Transverse colon (tissue), 4 donors: ENCODE measurements at regions not wholly inside any gene's neighbourhood (a gene's known extent, or its start where the extent isn't known, plus 50 kb on each side); places are given as distances from the start of the nearest gene placed in this dataset.

Experiments
- DNase-seq: peaks from one replicate; pipeline ENCODE4 v3.0.0-alpha.2; 2019
- H3K27ac ChIP-seq, 4 donors: fragments of 200-600 bp; sonication (generic); 2 replicates each; pipeline ENCODE4 v1.5.1; 2016 to 2018; ENCODE audit warnings: inconsistent platforms in 4 of 4
- H3K27me3 ChIP-seq: fragments of 200-600 bp; sonication (generic); 2 replicates; pipeline ENCODE4 v1.5.1; 2017; ENCODE audit warnings: inconsistent platforms
- H3K36me3 ChIP-seq, 4 donors: fragments of 200-600 bp; sonication (generic); 2 replicates each; pipeline ENCODE4 v1.5.1; 2017 to 2019; ENCODE audit warnings: inconsistent platforms in 4 of 4
- H3K4me1 ChIP-seq, 4 donors: fragments of 200-600 bp; sonication (generic); 2 replicates each; pipeline ENCODE4 v1.5.1; 2017 to 2020; ENCODE audit warnings: inconsistent platforms in 4 of 4
- H3K4me3 ChIP-seq, 4 donors: fragments of 200-600 bp; sonication (generic); 1 replicate in 1 of 4; 2 replicates in 3 of 4; pipeline versions ENCODE4 v1.5.1 to v1.6.1; 2017 to 2019; ENCODE audit warnings: inconsistent platforms in 4 of 4
- H3K9me3 ChIP-seq, 2 donors: fragments of 200-600 bp; sonication (generic); 2 replicates each; pipeline ENCODE4 v1.5.1; 2017 to 2019; ENCODE audit warnings: inconsistent platforms in 2 of 2
- EP300 ChIP-seq: sonication (generic); formaldehyde crosslinking; IDR thresholded peaks from one replicate; pipeline ENCODE4 v1.6.1; 2017; ENCODE audit warnings: antibody characterized with exemption, low read depth
- POLR2A ChIP-seq: fragments of 450-650 bp; IDR thresholded peaks from one replicate; pipeline ENCODE4 v1.6.1; 2016; ENCODE audit warnings: antibody characterized with exemption, mild to moderate bottlenecking, moderate library complexity
- POLR2AphosphoS5 ChIP-seq, 3 donors: sonication (generic); formaldehyde crosslinking; IDR thresholded peaks; one replicate each; pipeline ENCODE4 v1.6.1; 2016; ENCODE audit warnings: antibody characterized with exemption in 3 of 3
- WGBS, 2 donors: methylation state at CpG; one replicate each; pipeline ENCODE4 v1.1.5; 2018; ENCODE audit warnings: low coverage in 1 of 2; 5-methylcytosine and 5-hydroxymethylcytosine counted together
- in situ Hi-C, 4 donors: fragments of 200-750 bp; cut with MboI; loops; one replicate each; pipeline versions ENCODE4 v1.15.0 to v1.15.1; 2017; ENCODE audit warnings: low sequenced_read_pairs in 3 of 4, low pct_ligation_motif_present in 1 of 4, low pct_unique_long_range_greater_than_20kb in 1 of 4
- intact Hi-C: fragments of 100-400 bp; cut with DNase I; formaldehyde crosslinking; loops from one replicate; pipeline ENCODE4 v1.15.1; 2023; ENCODE audit warnings: low total_unique reads
- TF ChIP-seq, protein P1 (sequence below), 5 experiments: fragments of 200-600 bp in 3 of 5; fragments of 450-650 bp in 2 of 5; sonication (generic) in 3 of 5; IDR thresholded peaks; 1 replicate in 2 of 5; 2 replicates in 3 of 5; pipeline ENCODE4 v1.5.1; 2016 to 2017; ENCODE audit warnings: antibody characterized with exemption in 5 of 5, inconsistent platforms in 3 of 5, mild to moderate bottlenecking in 2 of 5, moderate library complexity in 1 of 5

DNA sequence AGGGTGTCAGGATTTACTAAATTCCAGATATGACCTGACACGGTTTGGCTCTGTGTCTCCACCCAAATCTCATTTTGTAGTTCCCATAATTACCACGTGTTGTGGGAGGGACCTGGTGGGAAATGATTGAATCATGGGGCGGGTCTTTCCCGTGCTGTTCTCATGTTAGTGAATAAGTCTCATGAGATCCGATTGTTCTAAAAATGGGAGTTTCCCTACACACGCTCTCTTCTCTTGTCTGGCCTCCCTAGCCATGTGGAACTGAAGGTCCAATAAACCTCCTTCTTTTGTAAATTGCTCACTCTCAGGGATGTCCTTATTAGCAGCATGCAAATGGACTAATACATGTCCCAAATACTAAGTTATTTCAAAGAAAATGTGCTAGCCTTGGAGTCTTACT lies 121.1 kb downstream of the CENPW start:
- 52 to 58% methylated on average over 3 to 6 of the region's 6 CpGs for WGBS, 2 donors
- in situ Hi-C loops (no loop called here), intact Hi-C loops (no loop called here)
- no peak for DNase-seq
- H3K9me3 ChIP-seq: no peaks in the 10 kb centered on the region
- H3K27ac ChIP-seq: no peak overlapping the region
- TF ChIP-seq POLR2AphosphoS5 (IDR thresholded peaks at IDR 0.05): no peak
- TF ChIP-seq POLR2A: no peak
- TF ChIP-seq EP300: no peak
- TF ChIP-seq, protein P1, sequence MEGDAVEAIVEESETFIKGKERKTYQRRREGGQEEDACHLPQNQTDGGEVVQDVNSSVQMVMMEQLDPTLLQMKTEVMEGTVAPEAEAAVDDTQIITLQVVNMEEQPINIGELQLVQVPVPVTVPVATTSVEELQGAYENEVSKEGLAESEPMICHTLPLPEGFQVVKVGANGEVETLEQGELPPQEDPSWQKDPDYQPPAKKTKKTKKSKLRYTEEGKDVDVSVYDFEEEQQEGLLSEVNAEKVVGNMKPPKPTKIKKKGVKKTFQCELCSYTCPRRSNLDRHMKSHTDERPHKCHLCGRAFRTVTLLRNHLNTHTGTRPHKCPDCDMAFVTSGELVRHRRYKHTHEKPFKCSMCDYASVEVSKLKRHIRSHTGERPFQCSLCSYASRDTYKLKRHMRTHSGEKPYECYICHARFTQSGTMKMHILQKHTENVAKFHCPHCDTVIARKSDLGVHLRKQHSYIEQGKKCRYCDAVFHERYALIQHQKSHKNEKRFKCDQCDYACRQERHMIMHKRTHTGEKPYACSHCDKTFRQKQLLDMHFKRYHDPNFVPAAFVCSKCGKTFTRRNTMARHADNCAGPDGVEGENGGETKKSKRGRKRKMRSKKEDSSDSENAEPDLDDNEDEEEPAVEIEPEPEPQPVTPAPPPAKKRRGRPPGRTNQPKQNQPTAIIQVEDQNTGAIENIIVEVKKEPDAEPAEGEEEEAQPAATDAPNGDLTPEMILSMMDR (IDR thresholded peaks at IDR 0.05): no peak
- H3K4me1 ChIP-seq: no peaks in the 10 kb centered on the region
- no peak overlapping the region for H3K4me3 ChIP-seq
- H3K27me3 ChIP-seq: no peaks in the 10 kb centered on the region
- H3K36me3 ChIP-seq: no peaks in the 10 kb centered on the region

DNA sequence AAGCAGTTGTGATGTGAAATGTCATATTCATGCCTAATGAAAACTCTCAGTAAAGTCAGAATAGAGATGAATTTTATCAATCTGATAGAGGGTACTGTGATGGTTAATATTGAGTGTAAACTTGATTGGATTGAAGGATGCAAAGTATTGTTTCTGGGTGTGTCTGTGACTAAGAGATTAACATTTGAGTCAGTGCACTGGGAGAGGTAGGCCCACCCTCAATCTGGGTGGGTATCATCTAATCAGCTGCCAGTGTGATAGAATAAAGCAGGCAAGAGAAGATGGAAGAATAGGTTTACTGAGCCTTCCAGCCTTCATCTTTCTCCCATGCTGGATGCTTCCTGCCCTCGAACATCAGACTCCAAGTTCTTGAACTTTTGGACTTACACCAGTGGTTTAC lies 124.3 kb downstream of the CENPW start:
- intact Hi-C loops: no loop called here
- no peak for DNase-seq
- Histone ChIP-seq H3K27me3 (no peaks in the 10 kb centered on the region), H3K36me3 (no peaks in the 10 kb centered on the region), H3K4me1 (no peaks in the 10 kb centered on the region), H3K27ac (no peak overlapping the region), H3K4me3 (no peak overlapping the region), H3K9me3 (no peaks in the 10 kb centered on the region)
- WGBS, 2 donors: 63 to 81% methylated on average over 1 of the region's 1 CpG
- in situ Hi-C loops: no loop called here
- TF ChIP-seq, protein P1 (IDR thresholded peaks at IDR 0.05): no peak
- TF ChIP-seq POLR2AphosphoS5 (IDR thresholded peaks at IDR 0.05) (no peak), EP300 (no peak), POLR2A (no peak)

DNA sequence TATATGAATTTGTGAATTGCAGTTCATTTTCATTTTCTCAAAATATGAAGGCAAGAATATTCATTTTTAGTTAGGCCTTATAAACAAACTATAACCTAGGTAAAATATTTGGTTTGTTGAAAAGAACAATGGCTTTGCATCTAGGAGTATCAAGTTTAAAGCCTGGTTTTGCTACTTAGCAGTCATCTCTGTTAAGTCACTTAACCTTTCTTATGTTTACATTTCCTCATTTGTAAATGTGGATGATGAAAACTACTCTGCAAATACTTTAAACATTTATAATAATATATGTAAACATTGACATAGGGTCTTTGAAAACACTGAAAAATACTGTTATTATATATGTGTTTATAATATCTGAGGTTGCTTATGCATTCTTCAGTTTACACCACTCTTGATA lies 135.5 kb downstream of the CENPW start:
- no peaks in the 10 kb centered on the region for H3K27me3 ChIP-seq
- H3K27ac ChIP-seq: no peak overlapping the region
- intact Hi-C loops (no loop called here), in situ Hi-C loops (no loop called here)
- TF ChIP-seq, protein P1 (IDR thresholded peaks at IDR 0.05): no peak
- no peak for TF ChIP-seq POLR2A
- no peaks in the 10 kb centered on the region for H3K36me3 ChIP-seq
- H3K4me1 ChIP-seq: no peaks in the 10 kb centered on the region
- H3K4me3 ChIP-seq: no peak overlapping the region
- no peaks in the 10 kb centered on the region for H3K9me3 ChIP-seq
- no peak for DNase-seq

- intact Hi-C loops (no loop called here), in situ Hi-C loops (no loop called here)
- no peak for TF ChIP-seq EP300
- TF ChIP-seq POLR2AphosphoS5 (IDR thresholded peaks at IDR 0.05): no peak
- TF ChIP-seq, protein P1 (IDR thresholded peaks at IDR 0.05): no peak
- TF ChIP-seq POLR2A: no peak
- no peaks in the 10 kb centered on the region for H3K9me3 ChIP-seq
- 57 to 71% methylated on average over 1 of the region's 1 CpG for WGBS, 2 donors
- DNase-seq: no peak
- no peak overlapping the region for H3K27ac ChIP-seq
- no peak overlapping the region for H3K4me3 ChIP-seq
- no peaks in the 10 kb centered on the region for H3K4me1 ChIP-seq
- no peaks in the 10 kb centered on the region for H3K27me3 ChIP-seq
- no peaks in the 10 kb centered on the region for H3K36me3 ChIP-seq
Measured at GRCh38 chr6:126477678-126478077, 137.8 kb downstream of the CENPW start.
